Left ventricle myocardium inferior (tissue), 1 donor: ENCODE measurements at regions not wholly inside any gene's neighbourhood (a gene's known extent, or its start where the extent isn't known, plus 50 kb on each side); places are given as distances from the start of the nearest gene placed in this dataset.

ENCODE experiments used
- DNase-seq: peaks from one replicate; pipeline ENCODE4 v3.0.0-alpha.2; 2020
- H3K27ac ChIP-seq: fragments of 200-600 bp; replicated peaks from 2 replicates; pipeline ENCODE4 v1.8.0; 2021
- H3K27me3 ChIP-seq: fragments of 200-600 bp; 2 replicates; pipeline ENCODE4 v1.8.0; 2021; ENCODE audit warnings: low read depth
- H3K36me3 ChIP-seq: fragments of 200-600 bp; 2 replicates; pipeline ENCODE4 v1.8.0; 2021
- H3K4me1 ChIP-seq: fragments of 200-600 bp; 2 replicates; pipeline ENCODE4 v1.8.0; 2021
- H3K4me3 ChIP-seq: fragments of 200-600 bp; 2 replicates; pipeline ENCODE4 v1.8.0; 2021; ENCODE audit warnings: mild to moderate bottlenecking, moderate library complexity
- H3K9me3 ChIP-seq: fragments of 200-600 bp; replicated peaks from 2 replicates; pipeline ENCODE4 v1.8.0; 2021
- intact Hi-C: fragments of 100-400 bp; cut with micrococcal nuclease; formaldehyde crosslinking; loops from one replicate; pipeline ENCODE4 v1.11.0; 2022
- TF ChIP-seq, protein P1 (sequence below): fragments of 200-600 bp; IDR thresholded peaks from 2 replicates; pipeline ENCODE4 v1.8.0; 2021; ENCODE audit warnings: antibody characterized with exemption, mild to moderate bottlenecking, borderline replicate concordance
- donor health status: DM: no; HTN: yes; CAD: no; lungs with severe emphysema.

DNA sequence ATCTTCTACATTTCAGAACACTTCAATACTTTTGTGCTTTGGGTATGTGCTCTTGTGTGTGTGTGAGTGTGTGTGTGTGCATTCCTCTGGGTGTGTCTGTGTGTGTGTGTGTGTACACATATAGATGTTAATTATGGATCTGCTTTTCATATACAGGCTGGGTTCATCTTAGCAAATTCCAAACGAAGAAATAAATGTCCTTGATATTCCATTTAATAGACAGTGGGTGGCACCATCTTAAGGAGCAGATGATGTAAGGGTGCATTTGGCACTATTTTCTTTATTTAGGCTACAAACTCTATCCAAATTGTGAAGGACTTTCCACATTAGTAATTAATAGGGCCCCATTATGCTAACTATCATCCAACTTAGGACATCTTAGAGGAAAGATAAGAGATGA, 425.8 kb upstream of the POU3F3 start:
- no peak for DNase-seq
- intact Hi-C loops = no loop called here
- Histone ChIP-seq H3K27ac (no peak overlapping the region), H3K4me3 (no peak overlapping the region), H3K27me3 (peaks cover 26% of the 10 kb centered on the region), H3K4me1 (no peaks in the 10 kb centered on the region), H3K9me3 (no peaks in the 10 kb centered on the region), H3K36me3 (no peaks in the 10 kb centered on the region)
- TF ChIP-seq, protein P1, sequence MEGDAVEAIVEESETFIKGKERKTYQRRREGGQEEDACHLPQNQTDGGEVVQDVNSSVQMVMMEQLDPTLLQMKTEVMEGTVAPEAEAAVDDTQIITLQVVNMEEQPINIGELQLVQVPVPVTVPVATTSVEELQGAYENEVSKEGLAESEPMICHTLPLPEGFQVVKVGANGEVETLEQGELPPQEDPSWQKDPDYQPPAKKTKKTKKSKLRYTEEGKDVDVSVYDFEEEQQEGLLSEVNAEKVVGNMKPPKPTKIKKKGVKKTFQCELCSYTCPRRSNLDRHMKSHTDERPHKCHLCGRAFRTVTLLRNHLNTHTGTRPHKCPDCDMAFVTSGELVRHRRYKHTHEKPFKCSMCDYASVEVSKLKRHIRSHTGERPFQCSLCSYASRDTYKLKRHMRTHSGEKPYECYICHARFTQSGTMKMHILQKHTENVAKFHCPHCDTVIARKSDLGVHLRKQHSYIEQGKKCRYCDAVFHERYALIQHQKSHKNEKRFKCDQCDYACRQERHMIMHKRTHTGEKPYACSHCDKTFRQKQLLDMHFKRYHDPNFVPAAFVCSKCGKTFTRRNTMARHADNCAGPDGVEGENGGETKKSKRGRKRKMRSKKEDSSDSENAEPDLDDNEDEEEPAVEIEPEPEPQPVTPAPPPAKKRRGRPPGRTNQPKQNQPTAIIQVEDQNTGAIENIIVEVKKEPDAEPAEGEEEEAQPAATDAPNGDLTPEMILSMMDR = no peak

DNA sequence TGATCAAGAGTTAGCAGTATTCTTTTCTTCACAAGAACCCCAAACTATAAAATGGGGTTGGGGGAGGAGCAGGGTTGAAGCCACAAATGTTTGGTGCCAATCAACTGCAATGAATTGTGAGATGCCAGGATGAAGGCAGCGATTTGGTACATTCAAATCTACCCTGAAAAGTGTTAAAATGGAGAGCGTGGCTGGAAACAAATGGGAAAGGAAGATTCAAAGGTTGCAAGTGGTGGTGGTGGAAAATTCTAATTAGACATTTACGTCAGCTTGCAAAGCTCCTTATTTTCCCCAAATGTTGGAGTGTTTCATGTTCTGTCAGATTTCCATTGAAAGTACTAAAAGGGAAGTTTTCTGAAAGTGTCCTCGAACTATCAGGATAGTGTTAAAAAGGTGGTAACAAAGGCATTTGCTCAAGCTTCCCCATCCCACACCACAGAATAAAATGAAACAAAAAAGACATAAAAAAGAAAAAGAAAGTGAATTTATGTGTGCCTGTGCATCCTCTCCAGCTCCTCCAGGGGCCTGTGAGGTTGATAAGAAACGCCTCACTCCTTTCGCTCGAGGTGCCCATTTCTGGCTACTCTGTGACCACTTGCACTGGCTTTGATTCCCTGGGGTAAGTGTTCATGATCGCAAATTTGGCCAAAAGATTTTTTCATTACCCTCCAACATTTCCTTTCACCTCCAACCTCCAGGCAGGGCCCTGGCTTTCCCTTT, 424.1 kb upstream of the POU3F3 start:
- Histone ChIP-seq H3K4me3 (no peak overlapping the region), H3K27ac (no peak overlapping the region), H3K9me3 (no peaks in the 10 kb centered on the region), H3K27me3 (peaks cover 32% of the 10 kb centered on the region), H3K36me3 (no peaks in the 10 kb centered on the region), H3K4me1 (no peaks in the 10 kb centered on the region)
- no peak for DNase-seq
- intact Hi-C loops = no loop called here
- TF ChIP-seq, protein P1 = no peak

DNA sequence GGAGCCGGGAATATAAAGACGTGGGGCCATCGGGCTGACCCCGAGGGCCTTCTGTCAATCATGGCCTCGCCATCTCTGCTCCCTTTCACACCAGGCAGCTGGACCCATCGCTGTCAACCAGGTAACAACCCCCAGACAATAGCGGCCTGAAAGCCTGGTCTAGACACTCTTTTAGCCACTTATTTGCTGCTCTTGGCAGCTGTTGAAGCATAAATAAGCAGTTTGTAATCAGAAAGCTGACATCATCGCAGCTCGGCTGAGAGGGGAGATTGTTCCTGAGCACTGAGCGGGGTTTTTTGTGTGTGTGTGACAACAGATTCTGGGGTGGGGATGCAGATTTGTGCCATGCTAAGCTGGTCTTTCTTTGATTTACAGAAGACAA, 423.6 kb upstream of the POU3F3 start:
- Histone ChIP-seq H3K36me3 (no peaks in the 10 kb centered on the region), H3K4me3 (no peak overlapping the region), H3K9me3 (no peaks in the 10 kb centered on the region), H3K27me3 (peaks cover 38% of the 10 kb centered on the region), H3K27ac (no peak overlapping the region), H3K4me1 (no peaks in the 10 kb centered on the region)
- intact Hi-C loops = no loop called here
- TF ChIP-seq, protein P1 = no peak
- DNase-seq = no peak

DNA sequence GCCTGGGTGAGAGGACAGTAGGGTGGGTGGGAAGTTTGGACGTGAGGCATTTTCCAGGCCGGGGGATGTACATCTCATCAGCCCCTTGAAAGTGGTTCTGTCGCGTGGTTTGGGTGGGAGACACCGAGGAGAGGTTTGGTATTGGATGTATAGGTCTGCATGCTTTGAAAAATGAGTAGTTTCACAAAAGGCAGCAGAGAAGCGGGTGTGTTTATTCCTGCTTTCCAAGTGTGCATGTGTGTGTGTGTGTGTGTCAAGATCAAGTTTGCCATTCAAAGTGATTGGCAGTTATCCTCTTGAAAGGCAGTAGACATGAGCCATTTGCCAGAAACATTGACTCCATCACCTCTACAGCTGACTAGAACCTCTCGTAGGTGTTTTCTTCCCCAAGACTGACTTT, 423.1 kb upstream of the POU3F3 start:
- intact Hi-C loops = no loop called here
- no peak overlapping the region for H3K4me3 ChIP-seq
- peaks cover 42% of the 10 kb centered on the region for H3K27me3 ChIP-seq
- no peak for DNase-seq
- no peak overlapping the region for H3K27ac ChIP-seq
- H3K4me1 ChIP-seq = no peaks in the 10 kb centered on the region
- H3K36me3 ChIP-seq = no peaks in the 10 kb centered on the region
- H3K9me3 ChIP-seq = no peaks in the 10 kb centered on the region
- TF ChIP-seq, protein P1 = no peak

DNA sequence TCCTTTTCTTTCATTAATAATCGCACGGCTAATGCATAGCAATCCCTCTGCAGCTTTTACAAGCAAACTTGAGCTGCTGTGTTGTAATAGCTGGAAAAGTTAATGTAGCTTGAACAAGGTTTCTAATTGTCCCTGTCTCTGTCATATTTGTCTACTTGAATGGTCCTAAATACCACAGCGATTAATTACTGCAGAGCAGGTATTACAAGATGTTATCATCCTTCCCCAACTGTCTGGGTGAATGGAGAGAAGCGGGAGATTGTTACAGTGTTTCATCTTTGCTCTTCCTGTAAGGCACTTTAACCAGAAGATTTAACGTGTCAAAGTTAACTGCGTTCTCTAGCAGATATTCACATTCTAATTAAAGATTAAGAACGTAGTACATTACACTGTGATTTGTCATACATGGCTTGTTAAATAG, 422.2 kb upstream of the POU3F3 start:
- no peaks in the 10 kb centered on the region for H3K36me3 ChIP-seq
- no peak for DNase-seq
- TF ChIP-seq, protein P1 = no peak
- intact Hi-C loops = no loop called here
- H3K9me3 ChIP-seq = no peaks in the 10 kb centered on the region
- no peak overlapping the region for H3K4me3 ChIP-seq
- H3K27ac ChIP-seq = no peak overlapping the region
- peaks cover 50% of the 10 kb centered on the region for H3K27me3 ChIP-seq
- H3K4me1 ChIP-seq = no peaks in the 10 kb centered on the region
